ENCODE measurements at regions not wholly inside any gene's neighbourhood (a gene's known extent, or its start where the extent isn't known, plus 50 kb on each side); places are given as distances from the start of the nearest gene placed in this dataset.
"Not testable (repeated sequence)": the region's sequence is repeated elsewhere in the genome, so short reads cannot be mapped to it uniquely, and the experiment has no call there.

DNA sequence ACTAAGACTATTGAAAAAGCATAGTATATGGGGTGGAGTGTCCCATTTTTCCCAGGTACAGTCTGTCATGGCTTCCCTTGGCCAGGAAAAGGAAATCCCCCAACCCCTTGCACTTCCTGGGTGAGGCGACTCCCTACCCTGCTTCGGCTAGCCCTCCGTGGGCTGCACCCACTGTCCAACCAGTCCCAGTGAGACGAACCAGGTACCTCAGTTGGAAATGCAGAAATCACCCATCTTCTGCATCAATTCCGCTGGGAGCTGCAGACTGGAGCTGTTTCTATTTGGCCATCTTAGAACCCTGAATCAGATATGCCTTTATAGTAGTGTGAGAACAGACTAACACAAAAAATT, 74.4 kb downstream of the SPIN3 start:
- TF ChIP-seq, protein P1, sequence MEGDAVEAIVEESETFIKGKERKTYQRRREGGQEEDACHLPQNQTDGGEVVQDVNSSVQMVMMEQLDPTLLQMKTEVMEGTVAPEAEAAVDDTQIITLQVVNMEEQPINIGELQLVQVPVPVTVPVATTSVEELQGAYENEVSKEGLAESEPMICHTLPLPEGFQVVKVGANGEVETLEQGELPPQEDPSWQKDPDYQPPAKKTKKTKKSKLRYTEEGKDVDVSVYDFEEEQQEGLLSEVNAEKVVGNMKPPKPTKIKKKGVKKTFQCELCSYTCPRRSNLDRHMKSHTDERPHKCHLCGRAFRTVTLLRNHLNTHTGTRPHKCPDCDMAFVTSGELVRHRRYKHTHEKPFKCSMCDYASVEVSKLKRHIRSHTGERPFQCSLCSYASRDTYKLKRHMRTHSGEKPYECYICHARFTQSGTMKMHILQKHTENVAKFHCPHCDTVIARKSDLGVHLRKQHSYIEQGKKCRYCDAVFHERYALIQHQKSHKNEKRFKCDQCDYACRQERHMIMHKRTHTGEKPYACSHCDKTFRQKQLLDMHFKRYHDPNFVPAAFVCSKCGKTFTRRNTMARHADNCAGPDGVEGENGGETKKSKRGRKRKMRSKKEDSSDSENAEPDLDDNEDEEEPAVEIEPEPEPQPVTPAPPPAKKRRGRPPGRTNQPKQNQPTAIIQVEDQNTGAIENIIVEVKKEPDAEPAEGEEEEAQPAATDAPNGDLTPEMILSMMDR (conservative IDR thresholded peaks at IDR 0.05; ENCODE audit: low read length): not testable (repeated sequence)
- TF ChIP-seq EZH2phosphoT487 (IDR thresholded peaks at IDR 0.05; ENCODE audit: borderline replicate concordance, low read depth, low read length): not testable (repeated sequence)

Measured in OCI-LY7 (cell line).